ENCODE measurements at regions not wholly inside any gene's neighbourhood (a gene's known extent, or its start where the extent isn't known, plus 50 kb on each side); places are given as distances from the start of the nearest gene placed in this dataset.
"Not testable (repeated sequence)": the region's sequence is repeated elsewhere in the genome, so short reads cannot be mapped to it uniquely, and the experiment has no call there.

GRCh38 chr6:90885611-90886056 lies 298.8 kb upstream of the MAP3K7 start:
- DNase-seq, result no peak

GRCh38 chr6:90885137-90885536 lies 298.3 kb upstream of the MAP3K7 start:
- not testable (repeated sequence) for DNase-seq

- no peak for DNase-seq
Measured at GRCh38 chr6:90877616-90878015, 290.7 kb upstream of the MAP3K7 start.

- DNase-seq, result no peak
Measured at GRCh38 chr6:90874931-90875330, 288.1 kb upstream of the MAP3K7 start.

- DNase-seq, result no peak
Measured at GRCh38 chr6:90872981-90873380, 286.1 kb upstream of the MAP3K7 start.

GRCh38 chr6:90870561-90870960 lies 283.7 kb upstream of the MAP3K7 start:
- DNase-seq, result no peak

- no peak for DNase-seq
Measured at GRCh38 chr6:90868656-90869055, 281.8 kb upstream of the MAP3K7 start.

- DNase-seq, result no peak
Measured at GRCh38 chr6:90868256-90868655, 281.4 kb upstream of the MAP3K7 start.

- DNase-seq, result no peak
Measured at GRCh38 chr6:90865513-90865912, 278.6 kb upstream of the MAP3K7 start.

- no peak for DNase-seq
Measured at GRCh38 chr6:90863043-90863442, 276.2 kb upstream of the MAP3K7 start.

- no peak for DNase-seq
Measured at GRCh38 chr6:90860822-90861601, 274.1 kb upstream of the MAP3K7 start.

GRCh38 chr6:90859612-90860011 lies 272.7 kb upstream of the MAP3K7 start:
- peak in 1 of 3 donors; percentile 34 for DNase-seq

- DNase-seq, result no peak
Measured at GRCh38 chr6:90859056-90859455, 272.2 kb upstream of the MAP3K7 start.

GRCh38 chr6:90849686-90850085 lies 262.8 kb upstream of the MAP3K7 start:
- DNase-seq, result peak in 1 of 3 donors; percentile 34

- no peak for DNase-seq
Measured at GRCh38 chr6:90846824-90847223, 260.0 kb upstream of the MAP3K7 start.

- no peak for DNase-seq
Measured at GRCh38 chr6:90835596-90836212, 248.8 kb upstream of the MAP3K7 start.

GRCh38 chr6:90829311-90829710 lies 242.4 kb upstream of the MAP3K7 start:
- DNase-seq, result no peak

- no peak for DNase-seq
Measured at GRCh38 chr6:90820436-90820835, 233.6 kb upstream of the MAP3K7 start.

- no peak for DNase-seq
Measured at GRCh38 chr6:90819483-90819882, 232.6 kb upstream of the MAP3K7 start.

GRCh38 chr6:90818163-90818562 lies 231.3 kb upstream of the MAP3K7 start:
- peak in 2 of 3 donors; percentile 10 to 40 for DNase-seq

GRCh38 chr6:90816764-90817163 lies 229.9 kb upstream of the MAP3K7 start:
- DNase-seq, result no peak

GRCh38 chr6:90811596-90812226 lies 224.8 kb upstream of the MAP3K7 start:
- DNase-seq, result no peak

GRCh38 chr6:90809035-90809434 lies 222.2 kb upstream of the MAP3K7 start:
- no peak for DNase-seq
